Testis (tissue), 2 donors: ENCODE measurements at regions not wholly inside any gene's neighbourhood (a gene's known extent, or its start where the extent isn't known, plus 50 kb on each side); places are given as distances from the start of the nearest gene placed in this dataset.

ENCODE experiments used
- CTCF ChIP-seq, 3 experiments: fragments of 450-650 bp in 2 of 3; fragments of 200-600 bp in 1 of 3; sonication (generic) in 1 of 3; IDR thresholded peaks; one replicate each; pipeline ENCODE4 v1.5.1; 2016 to 2019; ENCODE audit warnings: antibody characterized with exemption in 3 of 3, mild to moderate bottlenecking in 2 of 3, moderate library complexity in 1 of 3
- POLR2A ChIP-seq: fragments of 450-650 bp; IDR thresholded peaks from one replicate; pipeline ENCODE4 v1.6.1; 2017; ENCODE audit warnings: antibody characterized with exemption, mild to moderate bottlenecking, moderate library complexity

GRCh38 chr14:101169267-101169666 is 265.7 kb upstream of the RTL1 start:
- TF ChIP-seq CTCF (IDR thresholded peaks at IDR 0.05): no peak
- TF ChIP-seq POLR2A: no peak
